H1 (cell line): ENCODE measurements at regions not wholly inside any gene's neighbourhood (a gene's known extent, or its start where the extent isn't known, plus 50 kb on each side); places are given as distances from the start of the nearest gene placed in this dataset.

Source experiments
- CTCF ChIA-PET: fragments of 300-600 bp; sonication (Branson Sonifier 250); formaldehyde crosslinking; loops from one replicate; lab custom pipeline; 2021; ENCODE audit not compliant: partially characterized antibody; lab: Charles Lee
- POLR2A ChIA-PET: fragments of 300-600 bp; sonication (Branson Sonifier 250); formaldehyde crosslinking; loops from one replicate; lab custom pipeline; 2021; ENCODE audit warnings: inconsistent platforms; ENCODE audit not compliant: partially characterized antibody; lab: Charles Lee
- DNase-seq, 2 experiments: peaks; one replicate each; pipeline versions ENCODE4 v3.0.0 to v3.0.0-alpha.2; 2010 to 2022; ENCODE audit warnings: low spot score in 2 of 2, low read depth in 1 of 2, mixed read lengths in 1 of 2
- FAIRE-seq: peaks from 2 replicates; lab custom pipeline; 2011; peaks lifted over from hg19 to GRCh38; lab: Jason Lieb, UNC
- H2AFZ ChIP-seq: 2 replicates; pipeline ENCODE4 v1.8.1; 2012; ENCODE audit warnings: low read length, inconsistent platforms
- H2AK5ac ChIP-seq: 2 replicates; pipeline ENCODE4 v1.6.1; 2013; ENCODE audit warnings: low read depth, low read length
- H2BK120ac ChIP-seq: replicated peaks from 2 replicates; pipeline ENCODE3; 2013; ENCODE audit warnings: low read depth, low read length, inconsistent platforms
- H2BK12ac ChIP-seq: 2 replicates; pipeline ENCODE4 v1.6.1; 2013; ENCODE audit warnings: low read depth, low read length
- H2BK15ac ChIP-seq: 2 replicates; pipeline ENCODE4 v1.6.1; 2013; ENCODE audit warnings: low read length
- H2BK20ac ChIP-seq: 2 replicates; pipeline ENCODE4 v1.6.1; 2013; ENCODE audit warnings: low read length
- H2BK5ac ChIP-seq: 2 replicates; pipeline ENCODE4 v1.6.1; 2013; ENCODE audit warnings: low read depth, low read length
- H3K14ac ChIP-seq: 2 replicates; pipeline ENCODE4 v1.6.1; 2013; ENCODE audit warnings: inconsistent platforms; ENCODE audit not compliant: insufficient read length
- H3K18ac ChIP-seq: 2 replicates; pipeline ENCODE4 v1.6.1; 2013; ENCODE audit warnings: low read length; ENCODE audit errors: extremely low read depth
- H3K23ac ChIP-seq: 2 replicates; pipeline ENCODE4 v1.6.1; 2013; ENCODE audit warnings: inconsistent platforms; ENCODE audit not compliant: insufficient read length
- H3K23me2 ChIP-seq: 2 replicates; pipeline ENCODE4 v1.6.1; 2013; ENCODE audit warnings: low read depth, low read length
- H3K27ac ChIP-seq: 2 replicates; pipeline ENCODE4 v1.6.1; 2011; ENCODE audit warnings: low read depth, low read length, inconsistent platforms
- H3K27me3 ChIP-seq, 4 experiments: replicated peaks in 1 of 4; 1 replicate in 1 of 4; 2 replicates in 3 of 4; pipeline versions ENCODE4 v1.6.1 to v1.8.1; 2011 to 2013; ENCODE audit warnings: low read length in 3 of 4, mild to moderate bottlenecking in 3 of 4, inconsistent platforms in 2 of 4, mixed read lengths in 2 of 4, moderate library complexity in 1 of 4; ENCODE audit not compliant: control insufficient read depth in 3 of 4, insufficient read depth in 3 of 4; ENCODE audit errors: extremely low read depth in 1 of 4
- H3K36me3 ChIP-seq, 4 experiments: 2 replicates each; pipeline versions ENCODE4 v1.6.1 to v1.8.1; 2011 to 2013; ENCODE audit warnings: mild to moderate bottlenecking in 4 of 4, low read length in 3 of 4, moderate library complexity in 2 of 4, control low read depth in 1 of 4, inconsistent platforms in 1 of 4; ENCODE audit not compliant: insufficient read depth in 4 of 4, control insufficient read depth in 2 of 4
- H3K4ac ChIP-seq: replicated peaks from 2 replicates; pipeline ENCODE3; 2013; ENCODE audit warnings: low read length, low read depth, mixed read lengths, inconsistent platforms; ENCODE audit not compliant: insufficient read length
- H3K4me1 ChIP-seq, 4 experiments: replicated peaks in 1 of 4; 1 replicate in 1 of 4; 2 replicates in 3 of 4; pipeline versions ENCODE4 v1.6.1 to v1.8.1; 2011 to 2013; ENCODE audit warnings: low read length in 3 of 4, inconsistent platforms in 2 of 4, mixed read lengths in 1 of 4; ENCODE audit not compliant: insufficient read depth in 4 of 4, control insufficient read depth in 3 of 4
- H3K4me2 ChIP-seq, 2 experiments: 2 replicates each; pipeline versions ENCODE4 v1.6.1 to v1.8.1; 2011 to 2013; ENCODE audit warnings: low read depth in 2 of 2, low read length in 2 of 2, control low read depth in 1 of 2, inconsistent platforms in 1 of 2, mild to moderate bottlenecking in 1 of 2; ENCODE audit not compliant: insufficient read depth in 1 of 2
- H3K4me3 ChIP-seq, 4 experiments: fragments of 200-600, 300-600 bp in 1 of 4; sonication (generic), shearing (Covaris generic), sonication (Bioruptor Twin) in 1 of 4; 2 replicates each; pipeline versions ENCODE4 v1.5.1 to v1.8.1; 2011 to 2016; ENCODE audit warnings: low read length in 4 of 4, low read depth in 3 of 4, control low read depth in 2 of 4, inconsistent platforms in 2 of 4, mild to moderate bottlenecking in 2 of 4, mixed read lengths in 1 of 4, moderate library complexity in 1 of 4; ENCODE audit not compliant: insufficient read depth in 2 of 4; ENCODE audit errors: extremely low read depth in 1 of 4
- H3K56ac ChIP-seq: replicated peaks from 2 replicates; pipeline ENCODE3; 2013; ENCODE audit warnings: low read depth, mild to moderate bottlenecking, mixed read lengths, low read length, inconsistent platforms; ENCODE audit not compliant: insufficient read length
- H3K79me1 ChIP-seq: 2 replicates; pipeline ENCODE4 v1.6.1; 2013; ENCODE audit warnings: low read depth, low read length, control low read depth
- H3K79me2 ChIP-seq, 2 experiments: 2 replicates each; pipeline versions ENCODE4 v1.6.1 to v1.8.1; 2012 to 2013; ENCODE audit warnings: low read length in 2 of 2, mild to moderate bottlenecking in 2 of 2, inconsistent platforms in 1 of 2; ENCODE audit not compliant: insufficient read depth in 2 of 2, control insufficient read depth in 1 of 2
- H3K9ac ChIP-seq, 4 experiments: replicated peaks in 1 of 4; 1 replicate in 1 of 4; 2 replicates in 3 of 4; pipeline versions ENCODE4 v1.6.1 to v1.8.1; 2011 to 2013; ENCODE audit warnings: low read depth in 3 of 4, low read length in 3 of 4, control low read depth in 2 of 4, mild to moderate bottlenecking in 2 of 4, moderate library complexity in 2 of 4, inconsistent platforms in 1 of 4; ENCODE audit errors: extremely low read depth in 1 of 4
- H3K9me3 ChIP-seq, 2 experiments: 2 replicates each; pipeline versions ENCODE4 v1.6.1 to v1.8.1; 2012 to 2013; ENCODE audit warnings: mild to moderate bottlenecking in 2 of 2, moderate library complexity in 2 of 2, control low read depth in 1 of 2, inconsistent platforms in 1 of 2, low read depth in 1 of 2, low read length in 1 of 2, mixed read lengths in 1 of 2; ENCODE audit not compliant: insufficient read depth in 2 of 2
- H4K20me1 ChIP-seq, 2 experiments: replicated peaks in 1 of 2; 2 replicates each; pipeline versions ENCODE3 to v1.8.1; 2011 to 2013; ENCODE audit warnings: inconsistent platforms in 2 of 2, low read length in 2 of 2, mild to moderate bottlenecking in 1 of 2; ENCODE audit not compliant: insufficient read depth in 2 of 2, control insufficient read depth in 1 of 2
- H4K5ac ChIP-seq: 2 replicates; pipeline ENCODE4 v1.6.1; 2013; ENCODE audit warnings: low read length, low read depth, mixed read lengths, inconsistent platforms; ENCODE audit not compliant: insufficient read length
- H4K8ac ChIP-seq: 2 replicates; pipeline ENCODE4 v1.8.0; 2013; ENCODE audit warnings: mild to moderate bottlenecking, moderate library complexity, low read length, inconsistent platforms; ENCODE audit not compliant: insufficient read depth; ENCODE audit errors: extremely low read depth
- H4K91ac ChIP-seq: replicated peaks from 2 replicates; pipeline ENCODE3; 2013; ENCODE audit warnings: low read length, mixed read lengths, inconsistent platforms; ENCODE audit not compliant: insufficient read length
- ATF2 ChIP-seq: IDR thresholded peaks from 2 replicates; pipeline ENCODE4 v1.6.1; 2012; ENCODE audit warnings: low read length, inconsistent platforms
- BRCA1 ChIP-seq: IDR thresholded peaks from 2 replicates; pipeline ENCODE4 v1.6.1; 2012; ENCODE audit warnings: low read depth, low read length, improper control_type of control experiment
- CBX8 ChIP-seq: fragments of 300-800, 300-1000 bp; sonication (generic); IDR thresholded peaks from 2 replicates; pipeline ENCODE4 v1.7.1; 2016; ENCODE audit warnings: low read depth, low read length, borderline replicate concordance
- CHD2 ChIP-seq: IDR thresholded peaks from 2 replicates; pipeline ENCODE4 v1.6.1; 2012; ENCODE audit warnings: low read length, improper control_type of control experiment
- EP300 ChIP-seq, 2 experiments: IDR thresholded peaks; 1 replicate in 1 of 2; 2 replicates in 1 of 2; pipeline ENCODE4 v1.6.1; 2011 to 2012; ENCODE audit warnings: low read depth in 2 of 2, low read length in 2 of 2, mild to moderate bottlenecking in 2 of 2, borderline replicate concordance in 1 of 2, inconsistent platforms in 1 of 2, moderate library complexity in 1 of 2
- RNF2 ChIP-seq: fragments of 200-900, 300-1000 bp; sonication (generic); IDR thresholded peaks from 2 replicates; pipeline ENCODE4 v1.7.1; 2016; ENCODE audit warnings: borderline replicate concordance, low read depth, mild to moderate bottlenecking, antibody characterized with exemption, low read length; ENCODE audit not compliant: poor library complexity, severe bottlenecking; ENCODE audit errors: missing control alignments
- SAP30 ChIP-seq: fragments of 300-600 bp; sonication (generic); IDR thresholded peaks from 2 replicates; pipeline ENCODE4 v1.7.1; 2012; ENCODE audit warnings: low read length, moderate library complexity, mild to moderate bottlenecking, inconsistent platforms; ENCODE audit not compliant: insufficient read depth, insufficient replicate concordance
- SIN3A ChIP-seq, 2 experiments: IDR thresholded peaks in 1 of 2; conservative IDR thresholded peaks in 1 of 2; 2 replicates each; pipeline ENCODE4 v1.6.1; 2011 to 2012; ENCODE audit warnings: low read length in 2 of 2, improper control_type of control experiment in 1 of 2, low read depth in 1 of 2, mild to moderate bottlenecking in 1 of 2
- SIRT6 ChIP-seq: IDR thresholded peaks from one replicate; pipeline ENCODE4 v1.7.1; 2012; ENCODE audit warnings: low read length, inconsistent platforms
- USF2 ChIP-seq: IDR thresholded peaks from 2 replicates; pipeline ENCODE4 v1.6.1; 2011; ENCODE audit warnings: low read length, improper control_type of control experiment
- WGBS, 2 experiments: shearing (Covaris generic) in 1 of 2; methylation state at CpG; one replicate each; pipeline versions ENCODE4 v1.1.6 to v1.1.7; 2013 to 2015; ENCODE audit warnings: low lambda C conversion rate in 2 of 2, mixed read lengths in 2 of 2, inconsistent platforms in 1 of 2, low coverage in 1 of 2, missing lambda C conversion rate in 1 of 2; ENCODE audit not compliant: insufficient replicate concordance in 2 of 2, insufficient coverage in 1 of 2, insufficient read length in 1 of 2; ENCODE audit errors: extremely low coverage in 1 of 2, missing lambda C conversion rate in 1 of 2; 5-methylcytosine and 5-hydroxymethylcytosine counted together

DNA sequence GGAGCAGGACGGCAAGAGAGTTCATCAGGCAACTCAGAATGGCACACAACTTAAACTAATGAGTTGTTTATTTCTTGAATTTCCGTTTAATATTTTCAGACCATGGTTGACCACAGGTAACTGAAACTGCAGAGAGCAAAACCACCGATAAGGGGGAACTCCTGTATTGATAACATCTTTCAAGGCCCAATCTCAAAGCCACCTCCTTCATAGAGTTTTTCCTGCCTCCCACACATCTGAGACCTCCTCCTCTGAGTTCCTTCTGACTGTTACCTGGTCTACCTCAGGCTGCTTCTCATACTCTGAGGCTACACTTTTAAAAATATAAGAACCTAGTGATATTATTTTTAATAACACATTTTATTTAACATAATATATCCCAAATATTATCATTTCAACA lies 341.5 kb upstream of the NPVF start:
- H3K18ac ChIP-seq, result no peak overlapping the region
- FAIRE-seq, result no peak
- 94% methylated on average over 3 of the region's 3 CpGs; no CpG with 5 or more reads in 1 of the 2 experiments for WGBS, 2 experiments
- H2BK20ac ChIP-seq, result no peak overlapping the region
- H3K4me3 ChIP-seq, result no peak overlapping the region
- no peak for DNase-seq
- H3K4me2 ChIP-seq, result no peak overlapping the region
- H3K79me1 ChIP-seq, result no peaks in the 10 kb centered on the region
- H3K27ac ChIP-seq, result no peak overlapping the region
- H3K9me3 ChIP-seq, result no peaks in the 10 kb centered on the region
- H3K14ac ChIP-seq, result no peak overlapping the region
- no peaks in the 10 kb centered on the region for H3K36me3 ChIP-seq
- no peak overlapping the region for H3K23ac ChIP-seq
- H3K56ac ChIP-seq, result no peak overlapping the region
- H3K23me2 ChIP-seq, result no peaks in the 10 kb centered on the region
- no peaks in the 10 kb centered on the region for H4K20me1 ChIP-seq
- H3K4ac ChIP-seq, result no peak overlapping the region
- H2AFZ ChIP-seq, result no peak overlapping the region
- no peak overlapping the region for H4K5ac ChIP-seq
- no peak overlapping the region for H2BK120ac ChIP-seq
- H3K79me2 ChIP-seq, result no peaks in the 10 kb centered on the region
- peaks cover 0 to 2% (median under 1%) of the 10 kb centered on the region in 4 experiments; a peak in 2 of 7 replicates for H3K27me3 ChIP-seq
- H3K4me1 ChIP-seq, result peaks cover 0 to 4% (median 0%) of the 10 kb centered on the region in 4 experiments; a peak in 1 of 7 replicates
- H2BK15ac ChIP-seq, result no peak overlapping the region
- no peak overlapping the region for H3K9ac ChIP-seq
- no peak overlapping the region for H4K8ac ChIP-seq
- H2BK12ac ChIP-seq, result no peak overlapping the region
- no peak overlapping the region for H2AK5ac ChIP-seq
- no peak overlapping the region for H4K91ac ChIP-seq
- no peak overlapping the region for H2BK5ac ChIP-seq
- CTCF ChIA-PET, result interaction anchor here (0.8 to 12.5 kb wide), 15 partner anchors 9 to 320 kb away, joined by 3 to 283 read pairs (median 8); no protein-coding TSS in a partner anchor
- POLR2A ChIA-PET, result interaction anchor here (0.7 kb wide), 1 partner anchor 495 kb away, joined by 4 read pairs; no protein-coding TSS in a partner anchor
- TF ChIP-seq SIN3A (conservative IDR thresholded peaks at IDR 0.05 in 1 of 2, IDR thresholded peaks at IDR 0.05 in 1 of 2; ENCODE audit: low read depth in 1 of 2, low read length in 2 of 2), result no peak
- TF ChIP-seq USF2, result no peak
- TF ChIP-seq SAP30, result no peak
- TF ChIP-seq CBX8, result no peak
- no peak for TF ChIP-seq RNF2
- no peak for TF ChIP-seq CHD2
- no peak for TF ChIP-seq ATF2
- TF ChIP-seq SIRT6, result no peak
- no peak for TF ChIP-seq EP300 (IDR thresholded peaks at IDR 0.05; ENCODE audit: borderline replicate concordance in 1 of 2, low read depth in 2 of 2, low read length in 2 of 2)
- no peak for TF ChIP-seq BRCA1
